ENCODE measurements at regions not wholly inside any gene's neighbourhood (a gene's known extent, or its start where the extent isn't known, plus 50 kb on each side); places are given as distances from the start of the nearest gene placed in this dataset.

GRCh38 chr14:84535976-84536375, 994.0 kb upstream of the FLRT2 start:
- no peak for DNase-seq

GRCh38 chr14:84541018-84541417, 988.9 kb upstream of the FLRT2 start:
- no peak for DNase-seq

- DNase-seq, result no peak
Observed at GRCh38 chr14:84543859-84544258, 986.1 kb upstream of the FLRT2 start.

DNA sequence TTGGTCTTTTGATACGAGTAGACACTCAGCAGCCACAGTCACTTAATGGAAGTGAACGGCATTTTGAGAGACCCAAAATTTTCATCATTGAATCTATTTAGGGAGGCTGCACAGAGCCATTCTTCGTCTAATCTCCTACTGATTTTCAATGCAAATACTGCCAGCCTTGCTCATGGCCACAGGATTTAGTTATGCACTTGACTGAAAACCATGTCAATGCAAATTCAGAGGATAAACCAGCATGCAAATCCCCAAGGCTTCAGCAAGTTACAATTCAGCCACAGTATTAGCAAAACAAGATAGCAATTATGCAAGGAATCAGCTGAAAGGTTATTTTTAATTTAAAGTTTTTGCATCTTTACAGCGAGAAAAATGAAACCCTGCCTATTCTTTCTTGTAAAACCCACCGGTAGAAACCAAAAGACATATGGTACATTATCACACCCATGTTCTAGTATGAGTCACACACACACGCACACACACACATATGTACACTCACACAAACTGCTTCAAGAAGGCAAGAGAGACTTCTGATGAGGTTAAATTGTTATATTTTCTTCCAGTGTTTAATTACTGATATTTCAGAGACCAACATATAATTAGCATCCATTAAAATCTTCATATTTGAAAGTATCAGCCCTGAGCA, 985.3 kb upstream of the FLRT2 start:
- no peak for DNase-seq

GRCh38 chr14:84546236-84546635, 983.7 kb upstream of the FLRT2 start:
- DNase-seq, result no peak

DNA sequence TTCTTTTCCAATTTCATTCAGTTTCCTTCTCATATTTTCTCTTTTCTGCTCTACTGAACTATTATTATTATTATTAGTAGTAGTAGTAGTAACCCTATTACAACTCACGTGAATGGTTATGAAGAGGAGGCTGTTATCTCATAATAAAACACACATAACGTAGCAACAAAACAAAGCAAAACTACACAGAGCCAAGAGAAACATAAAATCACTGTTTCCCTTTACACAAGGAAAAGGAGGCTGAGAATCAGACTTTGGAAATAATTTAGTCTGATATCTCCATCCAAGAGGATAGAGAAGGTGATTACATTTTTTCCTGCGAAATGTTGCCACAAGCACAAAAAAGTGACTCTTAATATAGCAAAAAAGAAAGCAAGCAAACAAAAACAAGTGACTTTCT, 975.8 kb upstream of the FLRT2 start:
- no peak for DNase-seq

- no peak for DNase-seq
Observed at GRCh38 chr14:84555493-84555892, 974.5 kb upstream of the FLRT2 start.

GRCh38 chr14:84566109-84566508, 963.8 kb upstream of the FLRT2 start:
- no peak for DNase-seq

DNA sequence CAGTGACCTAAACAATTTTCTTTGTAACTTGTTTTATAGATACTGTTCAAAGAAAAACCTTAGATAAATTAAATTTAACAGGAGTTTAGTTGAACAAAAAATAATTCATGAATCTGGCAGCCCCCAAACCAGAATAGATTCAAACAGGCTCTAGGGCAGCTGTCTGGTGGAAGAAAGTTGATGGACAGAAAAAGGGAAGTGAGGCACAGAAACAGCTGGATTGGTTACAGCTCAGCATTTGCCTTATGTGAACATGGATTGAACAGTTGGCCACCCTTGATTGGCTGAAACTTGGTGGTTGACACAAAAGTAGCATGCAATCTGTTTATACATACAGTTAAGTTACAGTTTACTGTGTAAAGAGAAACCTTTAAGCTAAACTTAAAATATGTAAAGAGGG, 954.3 kb upstream of the FLRT2 start:
- no peak for DNase-seq

DNA sequence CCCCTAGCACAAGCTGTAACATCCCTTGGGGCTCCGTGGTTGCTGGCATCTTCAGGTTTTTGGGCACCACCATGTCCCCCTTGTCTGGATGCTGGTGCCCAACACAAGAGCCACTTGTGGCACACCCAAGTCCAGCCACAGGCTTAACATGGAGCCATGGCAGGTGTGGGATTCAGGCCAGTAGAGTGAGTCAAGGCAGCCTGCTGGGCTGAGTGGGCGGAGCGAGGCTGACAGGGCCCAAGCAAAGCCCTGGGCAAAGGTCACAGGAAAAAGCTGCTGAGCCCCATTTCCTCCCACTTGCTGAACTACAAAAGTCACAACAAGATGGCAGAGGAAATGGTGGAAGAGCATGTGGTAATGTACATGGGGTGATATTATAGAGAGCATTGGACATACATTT, 950.7 kb upstream of the FLRT2 start:
- no peak for DNase-seq

DNA sequence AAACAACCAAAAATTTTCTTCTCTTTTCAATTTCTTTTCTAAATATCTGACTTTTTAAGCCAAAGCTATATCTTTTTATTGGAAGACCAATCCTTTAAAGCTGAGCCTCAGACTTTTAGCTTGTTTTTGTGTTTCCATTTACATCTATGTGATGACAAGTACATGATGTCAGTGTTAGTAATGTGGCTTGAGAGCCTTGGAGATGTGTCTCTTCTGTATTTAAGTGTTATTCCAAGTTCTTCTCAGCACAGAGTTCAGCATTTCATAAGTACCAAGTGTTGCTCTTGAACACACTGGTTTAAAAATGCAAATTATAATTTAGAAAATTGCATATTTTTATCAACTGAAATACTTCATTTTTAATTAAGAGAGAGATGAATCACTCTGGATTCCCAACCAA, 948.9 kb upstream of the FLRT2 start:
- DNase-seq, result no peak

DNA sequence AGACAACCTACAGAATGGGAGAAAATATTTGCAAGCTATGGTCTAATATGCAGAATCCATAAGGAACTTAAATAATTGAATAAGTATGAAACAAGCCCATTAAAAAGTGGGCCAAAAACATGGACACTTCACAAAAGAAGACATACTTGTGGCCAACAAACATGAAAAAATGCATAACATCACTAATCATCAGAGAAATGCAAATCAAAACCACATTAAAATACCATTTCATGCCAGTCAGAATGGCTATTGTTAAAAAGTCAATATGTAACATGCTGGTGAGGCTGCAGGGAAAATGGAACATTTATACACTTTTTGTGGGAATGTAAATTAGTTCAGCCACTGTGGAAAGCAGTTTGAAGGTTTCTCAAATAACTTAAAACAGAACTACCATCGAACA, 945.4 kb upstream of the FLRT2 start:
- no peak for DNase-seq

GRCh38 chr14:84591827-84592445, 938.0 kb upstream of the FLRT2 start:
- DNase-seq, result no peak

DNA sequence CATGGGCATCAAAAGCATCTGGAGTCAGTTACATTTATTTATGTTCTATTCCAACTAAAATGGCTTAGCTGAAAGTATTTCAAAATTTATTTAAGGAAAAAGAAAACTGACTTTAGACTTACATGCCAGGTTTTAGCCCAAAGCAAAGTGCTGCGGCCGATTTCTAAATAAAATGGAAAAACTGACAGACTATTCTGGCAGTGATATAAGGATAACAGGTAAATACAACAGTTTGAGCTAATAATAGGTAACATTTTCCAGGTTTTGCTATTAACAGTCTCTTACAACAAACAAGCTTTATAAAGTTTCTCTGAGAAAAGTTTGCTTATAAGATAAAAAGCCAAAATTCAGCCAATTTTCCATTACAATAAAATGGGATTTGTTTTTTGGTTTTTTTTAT, 937.2 kb upstream of the FLRT2 start:
- no peak for DNase-seq

DNA sequence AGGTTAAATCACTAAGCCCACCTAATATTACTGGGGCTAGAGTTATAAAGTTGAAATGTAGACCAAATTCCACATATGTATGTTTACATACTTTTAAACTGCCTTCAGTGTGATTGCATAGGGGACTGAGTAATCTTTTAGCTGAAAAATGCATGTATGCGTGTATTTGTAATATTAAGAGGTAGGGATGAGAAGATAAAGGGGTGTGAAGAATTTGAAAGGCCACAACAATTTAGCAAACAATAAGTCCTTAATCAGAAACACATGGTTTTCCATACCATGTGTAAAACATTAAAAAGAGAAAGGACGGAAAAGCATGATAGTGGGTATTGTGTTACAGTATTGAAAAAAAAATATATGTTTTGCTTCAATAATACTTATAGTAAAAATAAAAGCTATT, 919.9 kb upstream of the FLRT2 start:
- DNase-seq, result no peak

DNA sequence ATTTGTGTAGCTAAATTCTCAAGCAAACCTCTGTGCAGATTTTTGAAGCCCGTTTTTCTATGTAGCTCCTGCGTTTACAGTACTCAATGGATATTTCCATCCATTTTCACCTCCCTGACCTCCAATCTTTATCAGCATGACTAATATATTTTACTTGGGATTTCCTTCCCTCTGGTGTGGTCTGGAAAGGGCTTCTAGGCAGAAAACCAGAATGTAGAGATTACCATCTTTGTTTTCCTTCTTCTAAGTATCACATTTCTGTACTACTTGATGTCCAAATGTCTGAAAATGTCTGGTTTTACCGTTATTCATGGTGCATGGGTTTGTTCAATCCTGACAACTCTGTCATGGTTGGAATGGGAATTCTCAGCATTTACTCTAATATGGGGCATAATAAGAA, 907.6 kb upstream of the FLRT2 start:
- no peak for DNase-seq

DNA sequence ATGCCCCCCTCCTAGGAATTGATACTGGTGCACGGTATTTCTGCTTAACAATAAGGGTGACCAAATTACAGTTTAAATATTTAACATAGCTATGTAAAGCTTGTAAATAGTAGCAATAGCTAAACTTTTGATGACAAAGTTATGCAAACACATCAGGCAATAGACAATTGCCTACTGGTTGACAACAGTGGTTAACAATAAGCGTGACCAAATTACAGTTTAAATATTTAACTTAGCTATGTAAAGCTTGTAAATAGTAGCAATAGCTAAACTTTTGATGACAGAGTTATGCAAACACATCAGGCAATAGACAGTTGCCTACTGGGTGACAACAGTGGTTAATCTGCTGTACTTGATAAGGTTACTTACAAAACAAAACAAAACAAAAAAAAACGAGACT, 886.5 kb upstream of the FLRT2 start:
- no peak for DNase-seq

DNA sequence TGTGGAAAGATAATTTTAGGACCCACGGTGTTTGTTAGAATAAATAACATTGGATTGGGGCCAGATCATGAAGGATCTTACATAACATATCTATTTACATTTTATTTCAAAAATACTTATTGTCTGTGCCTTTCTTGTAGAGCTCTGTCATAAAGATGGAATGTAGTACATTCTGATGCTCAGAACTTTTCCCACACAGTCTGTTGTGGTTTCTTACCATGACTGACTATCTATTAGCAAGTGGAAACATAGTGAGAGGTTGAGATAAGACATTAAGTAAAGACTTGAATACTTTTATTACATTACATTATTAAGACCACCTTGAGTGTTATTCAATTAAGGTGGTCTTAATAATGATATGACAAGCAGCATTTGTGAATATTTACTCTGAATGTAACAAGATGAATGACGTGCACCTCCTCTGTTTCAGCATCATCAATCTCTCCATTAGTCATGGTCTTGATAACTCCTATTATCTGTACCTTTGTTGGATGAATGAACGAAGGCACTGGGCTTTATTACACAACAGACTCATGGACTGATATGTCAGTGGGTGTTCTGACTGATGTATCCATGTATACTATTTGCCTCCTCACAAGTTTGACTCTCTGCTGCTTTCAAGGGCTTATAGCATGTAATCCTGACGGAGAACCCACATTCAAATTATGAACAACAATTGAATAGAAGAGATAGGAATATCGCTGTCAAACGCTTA, 883.0 kb upstream of the FLRT2 start:
- no peak for DNase-seq

- DNase-seq, result no peak
Observed at GRCh38 chr14:84655014-84655413, 874.9 kb upstream of the FLRT2 start.

DNA sequence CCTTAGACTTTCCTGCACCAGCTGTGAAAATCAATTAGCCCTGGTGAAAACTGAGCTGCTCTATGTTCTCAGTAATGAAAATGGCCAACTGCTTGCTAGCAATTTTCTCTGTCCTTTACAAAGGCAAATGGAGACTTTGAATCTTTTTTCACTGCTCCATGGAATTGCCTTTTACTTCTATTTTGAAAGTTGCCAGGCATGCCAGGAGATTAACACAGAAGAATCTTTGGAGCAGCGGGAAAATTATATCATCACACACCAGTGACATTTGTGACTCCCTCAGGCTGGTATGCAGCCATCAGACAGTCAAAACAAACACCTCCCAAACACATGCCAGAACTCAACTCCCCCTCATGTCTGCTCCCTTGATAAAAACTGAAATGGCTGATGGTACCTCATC, 872.0 kb upstream of the FLRT2 start:
- no peak for DNase-seq

DNA sequence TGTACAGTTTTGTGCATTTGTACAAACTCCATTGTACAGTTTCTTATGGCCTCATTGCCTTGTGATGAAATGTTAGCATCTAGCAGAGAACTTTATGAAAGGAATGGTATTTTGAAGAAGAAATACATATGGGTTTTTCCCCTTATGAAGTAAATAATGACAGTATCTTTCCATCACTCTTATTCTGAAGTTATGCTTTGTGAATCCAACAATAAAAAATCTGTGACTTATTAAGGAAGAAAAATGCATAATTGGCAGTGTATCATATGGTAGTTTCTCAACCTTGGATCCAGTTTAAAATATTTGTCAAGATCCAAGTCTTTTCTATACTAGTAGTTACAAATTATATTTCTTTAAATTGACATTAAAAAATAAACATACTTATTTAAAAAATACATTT, 859.1 kb upstream of the FLRT2 start:
- DNase-seq, result no peak

- no peak for DNase-seq
Observed at GRCh38 chr14:84671776-84672175, 858.2 kb upstream of the FLRT2 start.

- DNase-seq, result no peak
Observed at GRCh38 chr14:84674636-84675035, 855.3 kb upstream of the FLRT2 start.

Measured in amygdala (tissue), 56 donors.